WTC11 (cell line): ENCODE measurements at regions not wholly inside any gene's neighbourhood (a gene's known extent, or its start where the extent isn't known, plus 50 kb on each side); places are given as distances from the start of the nearest gene placed in this dataset.

Experiments
- ATAC-seq: fragments of 200-7000 bp; cut with Tn5 transposase; 2 replicates; pipeline ENCODE4 v1.10.0; 2021; ENCODE audit warnings: mild to moderate bottlenecking, moderate library complexity
- CTCF ChIA-PET: fragments of 300-600 bp; sonication (Branson Sonifier 250); formaldehyde crosslinking; loops from one replicate; lab custom pipeline; 2021; ENCODE audit warnings: antibody characterized with exemption; lab: Charles Lee
- POLR2A ChIA-PET: fragments of 350-600 bp; sonication (Branson Sonifier 250); formaldehyde crosslinking; loops from one replicate; lab custom pipeline; 2021; ENCODE audit warnings: antibody characterized with exemption; lab: Charles Lee
- DNase-seq: peaks from one replicate; pipeline ENCODE4 v3.0.0; 2021; ENCODE audit warnings: low spot score
- H3K27ac Mint-ChIP-seq: 2 replicates; pipeline ENCODE4 v1.8.0; 2021; ENCODE audit warnings: mixed read lengths
- H3K27me3 Mint-ChIP-seq: 2 replicates; pipeline ENCODE4 v1.8.0; 2021; ENCODE audit warnings: low read depth, mild to moderate bottlenecking, moderate library complexity, mixed read lengths
- H3K36me3 Mint-ChIP-seq: 2 replicates; pipeline ENCODE4 v1.8.0; 2021; ENCODE audit warnings: mixed read lengths
- H3K4me1 Mint-ChIP-seq: 2 replicates; pipeline ENCODE4 v1.8.0; 2022; ENCODE audit warnings: mixed read lengths
- H3K4me3 Mint-ChIP-seq: 2 replicates; pipeline ENCODE4 v1.8.0; 2021; ENCODE audit warnings: mild to moderate bottlenecking, moderate library complexity, mixed read lengths
- H3K9me3 Mint-ChIP-seq: 2 replicates; pipeline ENCODE4 v1.8.0; 2021; ENCODE audit warnings: mixed read lengths
- FOXJ3 ChIP-seq: sonication (generic); formaldehyde crosslinking; IDR thresholded peaks from 2 replicates; pipeline ENCODE4 v1.9.0; 2021; ENCODE audit warnings: missing genetic modification reagents, mild to moderate bottlenecking, borderline replicate concordance
- GRHL2 ChIP-seq: fragments of 250-450 bp; sonication (Bioruptor Pico); IDR thresholded peaks from 2 replicates; pipeline ENCODE4 v1.8.0; 2022; ENCODE audit warnings: mild to moderate bottlenecking, moderate library complexity; ENCODE audit not compliant: insufficient replicate concordance, severe bottlenecking
- JUN ChIP-seq: sonication (generic); formaldehyde crosslinking; IDR thresholded peaks from 2 replicates; pipeline ENCODE4 v1.8.0; 2023; ENCODE audit warnings: mild to moderate bottlenecking, missing genetic modification reagents
- NFATC4 ChIP-seq: fragments of 250-450 bp; sonication (Bioruptor Pico); IDR thresholded peaks from 2 replicates; pipeline ENCODE4 v1.9.0; 2021; ENCODE audit warnings: mild to moderate bottlenecking
- NFYB ChIP-seq: sonication (generic); formaldehyde crosslinking; conservative IDR thresholded peaks from 2 replicates; pipeline ENCODE4 v1.8.0; 2022; ENCODE audit warnings: low read depth, missing genetic modification reagents
- NR2C2 ChIP-seq: sonication (generic); formaldehyde crosslinking; IDR thresholded peaks from 2 replicates; pipeline ENCODE4 v1.8.0; 2022; ENCODE audit warnings: mild to moderate bottlenecking, missing genetic modification reagents
- PRRX2 ChIP-seq: fragments of 250-450 bp; sonication (Bioruptor Pico); IDR thresholded peaks from 2 replicates; pipeline ENCODE4 v1.8.0; 2021; ENCODE audit warnings: mild to moderate bottlenecking
- SOX15 ChIP-seq: fragments of 250-450 bp; sonication (Bioruptor Pico); IDR thresholded peaks from 2 replicates; pipeline ENCODE4 v1.9.0; 2021; ENCODE audit warnings: mild to moderate bottlenecking
- TEAD4 ChIP-seq: sonication (generic); formaldehyde crosslinking; IDR thresholded peaks from 2 replicates; pipeline ENCODE4 v1.8.0; 2022; ENCODE audit warnings: mild to moderate bottlenecking, missing genetic modification reagents
- TF ChIP-seq, protein P1 (sequence below): sonication (generic); formaldehyde crosslinking; IDR thresholded peaks from 2 replicates; pipeline ENCODE4 v1.8.0; 2022; ENCODE audit warnings: mild to moderate bottlenecking, missing genetic modification reagents
- TF ChIP-seq, protein P2 (sequence below): sonication (generic); formaldehyde crosslinking; IDR thresholded peaks from 2 replicates; pipeline ENCODE4 v1.8.1; 2022; ENCODE audit warnings: missing genetic modification reagents, borderline replicate concordance
- TF ChIP-seq, protein P3 (sequence below): sonication (generic); formaldehyde crosslinking; IDR thresholded peaks from 2 replicates; pipeline ENCODE4 v1.8.0; 2022; ENCODE audit warnings: mild to moderate bottlenecking, missing genetic modification reagents
- TF ChIP-seq, protein P4 (sequence below): sonication (generic); formaldehyde crosslinking; conservative IDR thresholded peaks from 2 replicates; pipeline ENCODE4 v1.8.1; 2023; ENCODE audit warnings: mild to moderate bottlenecking, low read depth, missing genetic modification reagents, moderate library complexity
- TF ChIP-seq, protein P5 (sequence below): sonication (generic); formaldehyde crosslinking; IDR thresholded peaks from 2 replicates; pipeline ENCODE4 v1.8.0; 2023; ENCODE audit warnings: mild to moderate bottlenecking, missing genetic modification reagents
- TF ChIP-seq, protein P6 (sequence below): sonication (generic); formaldehyde crosslinking; IDR thresholded peaks from 2 replicates; pipeline ENCODE4 v1.8.0; 2022; ENCODE audit warnings: mild to moderate bottlenecking, missing genetic modification reagents
- TF ChIP-seq, protein P7 (sequence below): fragments of 250-450 bp; sonication (Bioruptor Pico); IDR thresholded peaks from 2 replicates; pipeline ENCODE4 v1.9.0; 2021; ENCODE audit warnings: mild to moderate bottlenecking
- TF ChIP-seq, protein P8 (sequence below): sonication (generic); formaldehyde crosslinking; IDR thresholded peaks from 2 replicates; pipeline ENCODE4 v1.8.1; 2023; ENCODE audit warnings: mild to moderate bottlenecking, missing genetic modification reagents, moderate library complexity

DNA sequence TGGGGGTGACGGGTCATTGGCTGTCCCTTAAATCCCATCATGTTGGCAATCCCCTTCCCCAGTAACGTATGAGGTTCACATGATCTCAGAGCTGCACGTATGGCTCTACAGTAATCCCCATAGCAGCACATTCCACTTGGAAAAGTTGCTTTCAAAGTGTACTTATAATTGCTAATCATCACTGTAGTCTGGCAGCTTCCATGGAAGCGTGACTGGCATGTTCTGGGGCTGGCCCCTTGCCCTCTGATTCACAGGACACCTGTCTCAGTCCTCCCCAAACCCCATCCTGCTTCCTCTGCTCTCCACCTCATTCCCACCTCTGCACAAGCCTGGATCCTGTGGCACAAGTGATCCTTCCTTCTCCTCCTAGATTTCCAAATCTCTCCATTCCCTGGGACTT lies 102.2 kb downstream of the TSEN15 start:
- peaks cover 39% of the 10 kb centered on the region for H3K4me1 Mint-ChIP-seq
- H3K36me3 Mint-ChIP-seq: no peaks in the 10 kb centered on the region
- CTCF ChIA-PET: no interaction called here
- peaks cover 7% of the 10 kb centered on the region; the same call in 1 of the 2 replicates for H3K27me3 Mint-ChIP-seq
- DNase-seq: no peak
- TF ChIP-seq, protein P1, sequence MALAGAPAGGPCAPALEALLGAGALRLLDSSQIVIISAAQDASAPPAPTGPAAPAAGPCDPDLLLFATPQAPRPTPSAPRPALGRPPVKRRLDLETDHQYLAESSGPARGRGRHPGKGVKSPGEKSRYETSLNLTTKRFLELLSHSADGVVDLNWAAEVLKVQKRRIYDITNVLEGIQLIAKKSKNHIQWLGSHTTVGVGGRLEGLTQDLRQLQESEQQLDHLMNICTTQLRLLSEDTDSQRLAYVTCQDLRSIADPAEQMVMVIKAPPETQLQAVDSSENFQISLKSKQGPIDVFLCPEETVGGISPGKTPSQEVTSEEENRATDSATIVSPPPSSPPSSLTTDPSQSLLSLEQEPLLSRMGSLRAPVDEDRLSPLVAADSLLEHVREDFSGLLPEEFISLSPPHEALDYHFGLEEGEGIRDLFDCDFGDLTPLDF (CRISPR knock-in tag): no peak
- TF ChIP-seq, protein P2, sequence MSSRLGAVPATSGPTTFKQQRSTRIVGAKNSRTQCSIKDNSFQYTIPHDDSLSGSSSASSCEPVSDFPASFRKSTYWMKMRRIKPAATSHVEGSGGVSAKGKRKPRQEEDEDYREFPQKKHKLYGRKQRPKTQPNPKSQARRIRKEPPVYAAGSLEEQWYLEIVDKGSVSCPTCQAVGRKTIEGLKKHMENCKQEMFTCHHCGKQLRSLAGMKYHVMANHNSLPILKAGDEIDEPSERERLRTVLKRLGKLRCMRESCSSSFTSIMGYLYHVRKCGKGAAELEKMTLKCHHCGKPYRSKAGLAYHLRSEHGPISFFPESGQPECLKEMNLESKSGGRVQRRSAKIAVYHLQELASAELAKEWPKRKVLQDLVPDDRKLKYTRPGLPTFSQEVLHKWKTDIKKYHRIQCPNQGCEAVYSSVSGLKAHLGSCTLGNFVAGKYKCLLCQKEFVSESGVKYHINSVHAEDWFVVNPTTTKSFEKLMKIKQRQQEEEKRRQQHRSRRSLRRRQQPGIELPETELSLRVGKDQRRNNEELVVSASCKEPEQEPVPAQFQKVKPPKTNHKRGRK (CRISPR knock-in tag): no peak
- TF ChIP-seq NR2C2 (CRISPR knock-in tag) (no peak), GRHL2 (CRISPR knock-in tag) (no peak), PRRX2 (CRISPR knock-in tag) (no peak), FOXJ3 (no peak), JUN (CRISPR knock-in tag) (no peak), NFATC4 (CRISPR knock-in tag) (no peak), TEAD4 (no peak), SOX15 (no peak), NFYB (CRISPR knock-in tag) (no peak)
- TF ChIP-seq, protein P3, sequence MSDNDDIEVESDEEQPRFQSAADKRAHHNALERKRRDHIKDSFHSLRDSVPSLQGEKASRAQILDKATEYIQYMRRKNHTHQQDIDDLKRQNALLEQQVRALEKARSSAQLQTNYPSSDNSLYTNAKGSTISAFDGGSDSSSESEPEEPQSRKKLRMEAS (CRISPR knock-in tag): no peak
- TF ChIP-seq, protein P4, sequence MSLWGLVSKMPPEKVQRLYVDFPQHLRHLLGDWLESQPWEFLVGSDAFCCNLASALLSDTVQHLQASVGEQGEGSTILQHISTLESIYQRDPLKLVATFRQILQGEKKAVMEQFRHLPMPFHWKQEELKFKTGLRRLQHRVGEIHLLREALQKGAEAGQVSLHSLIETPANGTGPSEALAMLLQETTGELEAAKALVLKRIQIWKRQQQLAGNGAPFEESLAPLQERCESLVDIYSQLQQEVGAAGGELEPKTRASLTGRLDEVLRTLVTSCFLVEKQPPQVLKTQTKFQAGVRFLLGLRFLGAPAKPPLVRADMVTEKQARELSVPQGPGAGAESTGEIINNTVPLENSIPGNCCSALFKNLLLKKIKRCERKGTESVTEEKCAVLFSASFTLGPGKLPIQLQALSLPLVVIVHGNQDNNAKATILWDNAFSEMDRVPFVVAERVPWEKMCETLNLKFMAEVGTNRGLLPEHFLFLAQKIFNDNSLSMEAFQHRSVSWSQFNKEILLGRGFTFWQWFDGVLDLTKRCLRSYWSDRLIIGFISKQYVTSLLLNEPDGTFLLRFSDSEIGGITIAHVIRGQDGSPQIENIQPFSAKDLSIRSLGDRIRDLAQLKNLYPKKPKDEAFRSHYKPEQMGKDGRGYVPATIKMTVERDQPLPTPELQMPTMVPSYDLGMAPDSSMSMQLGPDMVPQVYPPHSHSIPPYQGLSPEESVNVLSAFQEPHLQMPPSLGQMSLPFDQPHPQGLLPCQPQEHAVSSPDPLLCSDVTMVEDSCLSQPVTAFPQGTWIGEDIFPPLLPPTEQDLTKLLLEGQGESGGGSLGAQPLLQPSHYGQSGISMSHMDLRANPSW (CRISPR knock-in tag): no peak
- TF ChIP-seq, protein P5, sequence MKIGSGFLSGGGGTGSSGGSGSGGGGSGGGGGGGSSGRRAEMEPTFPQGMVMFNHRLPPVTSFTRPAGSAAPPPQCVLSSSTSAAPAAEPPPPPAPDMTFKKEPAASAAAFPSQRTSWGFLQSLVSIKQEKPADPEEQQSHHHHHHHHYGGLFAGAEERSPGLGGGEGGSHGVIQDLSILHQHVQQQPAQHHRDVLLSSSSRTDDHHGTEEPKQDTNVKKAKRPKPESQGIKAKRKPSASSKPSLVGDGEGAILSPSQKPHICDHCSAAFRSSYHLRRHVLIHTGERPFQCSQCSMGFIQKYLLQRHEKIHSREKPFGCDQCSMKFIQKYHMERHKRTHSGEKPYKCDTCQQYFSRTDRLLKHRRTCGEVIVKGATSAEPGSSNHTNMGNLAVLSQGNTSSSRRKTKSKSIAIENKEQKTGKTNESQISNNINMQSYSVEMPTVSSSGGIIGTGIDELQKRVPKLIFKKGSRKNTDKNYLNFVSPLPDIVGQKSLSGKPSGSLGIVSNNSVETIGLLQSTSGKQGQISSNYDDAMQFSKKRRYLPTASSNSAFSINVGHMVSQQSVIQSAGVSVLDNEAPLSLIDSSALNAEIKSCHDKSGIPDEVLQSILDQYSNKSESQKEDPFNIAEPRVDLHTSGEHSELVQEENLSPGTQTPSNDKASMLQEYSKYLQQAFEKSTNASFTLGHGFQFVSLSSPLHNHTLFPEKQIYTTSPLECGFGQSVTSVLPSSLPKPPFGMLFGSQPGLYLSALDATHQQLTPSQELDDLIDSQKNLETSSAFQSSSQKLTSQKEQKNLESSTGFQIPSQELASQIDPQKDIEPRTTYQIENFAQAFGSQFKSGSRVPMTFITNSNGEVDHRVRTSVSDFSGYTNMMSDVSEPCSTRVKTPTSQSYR: no peak
- TF ChIP-seq, protein P6, sequence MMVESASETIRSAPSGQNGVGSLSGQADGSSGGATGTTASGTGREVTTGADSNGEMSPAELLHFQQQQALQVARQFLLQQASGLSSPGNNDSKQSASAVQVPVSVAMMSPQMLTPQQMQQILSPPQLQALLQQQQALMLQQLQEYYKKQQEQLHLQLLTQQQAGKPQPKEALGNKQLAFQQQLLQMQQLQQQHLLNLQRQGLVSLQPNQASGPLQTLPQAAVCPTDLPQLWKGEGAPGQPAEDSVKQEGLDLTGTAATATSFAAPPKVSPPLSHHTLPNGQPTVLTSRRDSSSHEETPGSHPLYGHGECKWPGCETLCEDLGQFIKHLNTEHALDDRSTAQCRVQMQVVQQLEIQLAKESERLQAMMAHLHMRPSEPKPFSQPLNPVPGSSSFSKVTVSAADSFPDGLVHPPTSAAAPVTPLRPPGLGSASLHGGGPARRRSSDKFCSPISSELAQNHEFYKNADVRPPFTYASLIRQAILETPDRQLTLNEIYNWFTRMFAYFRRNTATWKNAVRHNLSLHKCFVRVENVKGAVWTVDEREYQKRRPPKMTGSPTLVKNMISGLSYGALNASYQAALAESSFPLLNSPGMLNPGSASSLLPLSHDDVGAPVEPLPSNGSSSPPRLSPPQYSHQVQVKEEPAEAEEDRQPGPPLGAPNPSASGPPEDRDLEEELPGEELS (CRISPR knock-in tag): no peak
- TF ChIP-seq, protein P7, sequence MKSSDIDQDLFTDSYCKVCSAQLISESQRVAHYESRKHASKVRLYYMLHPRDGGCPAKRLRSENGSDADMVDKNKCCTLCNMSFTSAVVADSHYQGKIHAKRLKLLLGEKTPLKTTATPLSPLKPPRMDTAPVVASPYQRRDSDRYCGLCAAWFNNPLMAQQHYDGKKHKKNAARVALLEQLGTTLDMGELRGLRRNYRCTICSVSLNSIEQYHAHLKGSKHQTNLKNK (CRISPR knock-in tag): no peak
- TF ChIP-seq, protein P8, sequence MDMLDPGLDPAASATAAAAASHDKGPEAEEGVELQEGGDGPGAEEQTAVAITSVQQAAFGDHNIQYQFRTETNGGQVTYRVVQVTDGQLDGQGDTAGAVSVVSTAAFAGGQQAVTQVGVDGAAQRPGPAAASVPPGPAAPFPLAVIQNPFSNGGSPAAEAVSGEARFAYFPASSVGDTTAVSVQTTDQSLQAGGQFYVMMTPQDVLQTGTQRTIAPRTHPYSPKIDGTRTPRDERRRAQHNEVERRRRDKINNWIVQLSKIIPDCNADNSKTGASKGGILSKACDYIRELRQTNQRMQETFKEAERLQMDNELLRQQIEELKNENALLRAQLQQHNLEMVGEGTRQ: no peak
- no peaks in the 10 kb centered on the region for H3K9me3 Mint-ChIP-seq
- H3K27ac Mint-ChIP-seq: no peak overlapping the region
- no peak for ATAC-seq
- POLR2A ChIA-PET: no interaction called here
- H3K4me3 Mint-ChIP-seq: no peak overlapping the region
